Kidney (tissue), 13 donors: ENCODE measurements at regions not wholly inside any gene's neighbourhood (a gene's known extent, or its start where the extent isn't known, plus 50 kb on each side); places are given as distances from the start of the nearest gene placed in this dataset.

Experiments used
- DNase-seq, 5 donors: peaks; one replicate each; pipeline ENCODE4 v3.0.0-alpha.2; 2013 to 2020
- FAIRE-seq: peaks from 2 replicates; lab custom pipeline; 2012; peaks lifted over from hg19 to GRCh38; lab: Jason Lieb, UNC
- H3K27ac ChIP-seq, 2 donors: one replicate each; pipeline ENCODE4 v1.7.0; 2013; ENCODE audit warnings: low read depth in 2 of 2, low read length in 2 of 2, inconsistent platforms in 1 of 2
- H3K27me3 ChIP-seq: one replicate; pipeline ENCODE4 v1.7.1; 2013; ENCODE audit warnings: low read length, inconsistent platforms; ENCODE audit not compliant: control insufficient read depth, insufficient read depth
- H3K36me3 ChIP-seq, 3 donors: one replicate each; pipeline versions ENCODE4 v1.7.0 to v1.7.1; 2013; ENCODE audit warnings: low read length in 3 of 3, control low read depth in 1 of 3, inconsistent platforms in 1 of 3; ENCODE audit not compliant: insufficient read depth in 3 of 3, control insufficient read depth in 2 of 3
- H3K4me1 ChIP-seq, 3 donors: one replicate each; pipeline versions ENCODE4 v1.7.0 to v1.7.1; 2013; ENCODE audit warnings: low read length in 3 of 3, inconsistent platforms in 1 of 3, low read depth in 1 of 3; ENCODE audit not compliant: control insufficient read depth in 2 of 3, insufficient read depth in 2 of 3
- H3K4me3 ChIP-seq, 3 donors: one replicate each; pipeline versions ENCODE4 v1.7.0 to v1.8.1; 2013; ENCODE audit warnings: low read length in 3 of 3, control low read depth in 1 of 3, inconsistent platforms in 1 of 3
- H3K9ac ChIP-seq, 3 donors: one replicate each; pipeline versions ENCODE4 v1.7.0 to v1.7.1; 2013; ENCODE audit warnings: low read length in 3 of 3, control low read depth in 1 of 3, inconsistent platforms in 1 of 3
- H3K9me3 ChIP-seq, 3 donors: one replicate each; pipeline versions ENCODE4 v1.7.0 to v1.7.1; 2013; ENCODE audit warnings: low read length in 3 of 3, control low read depth in 1 of 3, inconsistent platforms in 1 of 3; ENCODE audit not compliant: control insufficient read depth in 2 of 3, insufficient read depth in 1 of 3
- CTCF ChIP-seq: IDR thresholded peaks from 3 replicates; pipeline ENCODE4 v1.5.1; 2012; ENCODE audit warnings: mild to moderate bottlenecking, moderate library complexity, borderline replicate concordance; ENCODE audit not compliant: insufficient read depth; ENCODE audit errors: extremely low read depth
- intact Hi-C: fragments of 100-400 bp; cut with DNase I; formaldehyde crosslinking; loops from one replicate; pipeline ENCODE4 v1.11.1; 2022
- donor health status: control.
- donor health status: control.
- donor health status: control.
- donor health status: control.
- donor health status: control.
- donor health status: DM: yes; HTN: yes; CAD: no.
- donor health status: Normal renal cell carcinoma (clear cell type).

DNA sequence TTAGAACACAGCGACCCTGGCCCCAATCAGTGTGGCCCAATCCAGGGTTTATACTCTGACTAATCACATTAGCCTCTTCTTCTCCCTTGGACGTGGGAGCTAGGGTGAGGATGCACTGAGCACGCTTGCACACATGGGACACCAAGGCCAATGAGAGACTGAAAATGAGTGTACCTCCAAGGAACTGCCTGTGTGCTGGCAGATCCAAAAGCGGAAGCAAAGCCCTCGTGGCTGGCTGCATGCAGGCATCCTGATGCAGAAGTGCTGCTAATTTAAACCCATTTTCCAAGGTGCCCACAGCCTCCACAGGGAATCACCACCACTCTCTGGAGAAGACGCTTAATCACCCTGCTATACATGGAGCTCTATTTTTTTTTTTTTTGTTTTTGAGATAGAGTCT lies 375.3 kb upstream of the XYLT1 start:
- H3K4me3 ChIP-seq, result no peak overlapping the region
- no peak for TF ChIP-seq CTCF
- H3K9ac ChIP-seq, result no peak overlapping the region
- FAIRE-seq (no peak), DNase-seq (no peak)
- intact Hi-C loops, result no loop called here
- no peak overlapping the region for H3K27ac ChIP-seq
- no peaks in the 10 kb centered on the region for H3K27me3 ChIP-seq
- H3K4me1 ChIP-seq, result no peaks in the 10 kb centered on the region
- no peaks in the 10 kb centered on the region for H3K9me3 ChIP-seq
- no peaks in the 10 kb centered on the region for H3K36me3 ChIP-seq

DNA sequence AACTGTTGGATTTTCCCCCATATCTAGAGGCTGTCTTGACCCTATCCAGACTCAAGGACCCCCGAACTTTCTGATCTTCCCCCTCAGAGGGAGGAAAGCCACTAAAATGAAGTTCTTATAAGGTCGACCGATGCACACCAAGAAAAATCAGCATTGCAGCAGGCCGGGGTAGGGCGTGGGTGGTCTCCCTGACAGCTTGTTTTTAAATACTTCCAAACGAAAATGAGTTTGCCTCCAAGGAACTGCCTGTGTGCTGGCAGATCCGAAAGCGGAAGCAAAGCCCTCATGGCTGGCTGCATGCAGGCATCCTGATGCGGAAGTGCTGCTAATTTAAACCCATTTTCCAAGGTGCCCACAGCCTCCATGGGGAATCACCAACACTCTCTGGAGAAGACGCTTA lies 374.3 kb upstream of the XYLT1 start:
- Histone ChIP-seq H3K4me1 (no peaks in the 10 kb centered on the region), H3K9ac (no peak overlapping the region), H3K27me3 (no peaks in the 10 kb centered on the region), H3K4me3 (no peak overlapping the region), H3K36me3 (no peaks in the 10 kb centered on the region), H3K9me3 (no peaks in the 10 kb centered on the region), H3K27ac (no peak overlapping the region)
- intact Hi-C loops, result no loop called here
- FAIRE-seq (no peak), DNase-seq (no peak)
- no peak for TF ChIP-seq CTCF

DNA sequence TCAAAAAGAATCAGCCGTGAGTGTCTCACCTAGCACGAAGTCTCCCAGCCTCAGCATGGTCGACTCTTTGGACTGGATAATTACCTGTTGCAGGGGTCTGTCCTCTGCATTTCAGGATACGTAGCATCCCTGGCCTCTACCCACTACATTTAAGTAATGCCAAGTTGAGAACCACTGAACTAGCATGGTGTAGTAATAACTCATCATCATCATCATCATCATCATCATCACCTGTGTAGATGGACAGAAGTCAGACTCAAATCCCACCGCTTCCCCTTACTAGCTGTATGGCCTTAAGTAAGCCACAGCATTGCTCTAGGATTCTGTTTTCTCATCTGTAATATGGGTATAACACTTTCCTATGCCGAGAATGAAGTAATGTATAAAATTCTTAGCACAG lies 373.1 kb upstream of the XYLT1 start:
- no peak overlapping the region for H3K4me3 ChIP-seq
- TF ChIP-seq CTCF, result no peak
- H3K9ac ChIP-seq, result no peak overlapping the region
- intact Hi-C loops, result no loop called here
- H3K4me1 ChIP-seq, result no peaks in the 10 kb centered on the region
- FAIRE-seq (no peak), DNase-seq (no peak)
- no peak overlapping the region for H3K27ac ChIP-seq
- no peaks in the 10 kb centered on the region for H3K36me3 ChIP-seq
- H3K27me3 ChIP-seq, result no peaks in the 10 kb centered on the region
- H3K9me3 ChIP-seq, result no peaks in the 10 kb centered on the region

- FAIRE-seq (no peak), DNase-seq (no peak)
- H3K27me3 ChIP-seq, result no peaks in the 10 kb centered on the region
- no peak for TF ChIP-seq CTCF
- H3K4me1 ChIP-seq, result no peaks in the 10 kb centered on the region
- no peak overlapping the region for H3K27ac ChIP-seq
- H3K4me3 ChIP-seq, result no peak overlapping the region
- H3K36me3 ChIP-seq, result no peaks in the 10 kb centered on the region
- intact Hi-C loops, result no loop called here
- H3K9me3 ChIP-seq, result no peaks in the 10 kb centered on the region
- no peak overlapping the region for H3K9ac ChIP-seq
Observed at GRCh38 chr16:17839907-17840306, 369.1 kb upstream of the XYLT1 start.
